ENCODE measurements at regions not wholly inside any gene's neighbourhood (a gene's known extent, or its start where the extent isn't known, plus 50 kb on each side); places are given as distances from the start of the nearest gene placed in this dataset.

DNA sequence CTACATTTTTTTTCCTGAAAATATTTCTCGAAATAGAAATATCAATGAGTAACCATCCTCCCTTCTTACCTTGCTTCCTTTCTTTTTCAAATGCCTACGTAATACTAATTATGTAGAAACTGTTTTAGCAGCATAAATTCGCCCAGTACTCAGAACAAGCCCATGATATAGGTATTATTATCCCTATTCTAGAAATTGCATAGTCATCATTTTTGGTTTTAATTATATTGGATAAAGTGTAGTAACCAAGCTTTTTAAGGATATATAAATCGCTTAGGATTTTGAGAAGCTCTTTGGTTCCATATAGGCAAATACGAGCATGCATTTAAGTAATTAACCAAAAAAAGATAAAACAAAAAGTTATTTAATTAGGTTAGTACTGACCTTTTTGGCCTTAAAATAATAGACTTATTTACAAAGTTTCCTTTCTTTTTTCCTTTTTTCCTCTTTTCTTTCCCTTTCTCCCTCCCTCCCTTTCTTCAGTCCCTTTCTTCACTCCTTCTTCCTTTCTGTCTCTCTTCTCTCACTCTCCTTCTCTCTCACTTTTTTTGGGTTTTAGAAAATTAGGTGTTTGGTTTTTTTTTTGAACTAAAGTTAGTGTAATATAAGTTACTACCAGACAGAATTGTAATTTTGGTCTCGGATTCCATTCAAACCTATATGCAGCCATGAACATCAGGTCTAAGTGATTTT, 457.7 kb downstream of the RFPL4B start:
- TF ChIP-seq CTCF (conservative IDR thresholded peaks at IDR 0.05), result no peak
- no peak for TF ChIP-seq ZFX (IDR thresholded peaks at IDR 0.05)

DNA sequence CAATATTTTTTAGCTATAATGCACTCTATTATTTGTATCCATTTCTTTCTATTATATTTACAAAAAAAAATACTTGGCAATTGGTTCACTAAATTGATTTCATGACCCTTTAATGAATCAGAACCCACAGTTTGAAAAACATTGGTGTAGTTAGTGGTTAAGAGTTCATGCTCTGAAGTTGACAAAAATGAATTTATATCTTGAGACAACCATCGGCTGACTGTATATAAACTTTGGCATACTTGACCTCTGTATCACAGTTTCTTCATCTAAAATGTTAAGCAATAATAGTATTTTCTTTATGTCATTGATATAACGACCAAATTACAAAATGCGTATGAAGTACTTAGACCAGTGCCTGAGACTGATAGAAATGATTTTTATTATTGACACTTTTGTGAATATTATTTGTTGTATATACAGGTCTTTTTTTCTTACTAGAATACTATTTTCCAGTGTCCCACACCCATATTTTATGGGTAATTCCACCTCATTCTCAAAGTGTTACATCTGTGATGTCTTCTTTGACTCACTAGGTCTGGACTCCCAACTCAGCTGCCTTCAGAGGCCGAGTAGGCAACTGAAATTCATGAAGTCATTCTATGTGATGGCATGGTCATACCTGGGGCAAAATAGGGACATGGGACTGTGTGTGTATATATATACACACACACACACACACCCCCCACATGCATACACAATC, 459.2 kb downstream of the RFPL4B start:
- no peak for TF ChIP-seq CTCF (conservative IDR thresholded peaks at IDR 0.05)
- TF ChIP-seq ZFX (IDR thresholded peaks at IDR 0.05), result no peak
- H3K27ac ChIP-seq, result no peak overlapping the region

More for the DNA sequence above, 457.7 kb downstream of the RFPL4B start:
- no peak overlapping the region for H3K27ac ChIP-seq

- no peak overlapping the region for H3K27ac ChIP-seq
- no peak for TF ChIP-seq CTCF (conservative IDR thresholded peaks at IDR 0.05)
- no peak for TF ChIP-seq ZFX (IDR thresholded peaks at IDR 0.05)
Measured at GRCh38 chr6:112821476-112821875, 474.3 kb downstream of the RFPL4B start.

GRCh38 chr6:112822769-112823168, 475.6 kb downstream of the RFPL4B start:
- H3K27ac ChIP-seq, result no peak overlapping the region
- TF ChIP-seq ZFX (IDR thresholded peaks at IDR 0.05) (no peak), CTCF (conservative IDR thresholded peaks at IDR 0.05) (no peak)

- H3K27ac ChIP-seq, result no peak overlapping the region
- TF ChIP-seq ZFX (IDR thresholded peaks at IDR 0.05) (no peak), CTCF (conservative IDR thresholded peaks at IDR 0.05) (no peak)
Measured at GRCh38 chr6:112827793-112828192, 480.7 kb downstream of the RFPL4B start.

GRCh38 chr6:112831022-112831421, 483.9 kb downstream of the RFPL4B start:
- TF ChIP-seq ZFX (IDR thresholded peaks at IDR 0.05) (no peak), CTCF (conservative IDR thresholded peaks at IDR 0.05) (no peak)

DNA sequence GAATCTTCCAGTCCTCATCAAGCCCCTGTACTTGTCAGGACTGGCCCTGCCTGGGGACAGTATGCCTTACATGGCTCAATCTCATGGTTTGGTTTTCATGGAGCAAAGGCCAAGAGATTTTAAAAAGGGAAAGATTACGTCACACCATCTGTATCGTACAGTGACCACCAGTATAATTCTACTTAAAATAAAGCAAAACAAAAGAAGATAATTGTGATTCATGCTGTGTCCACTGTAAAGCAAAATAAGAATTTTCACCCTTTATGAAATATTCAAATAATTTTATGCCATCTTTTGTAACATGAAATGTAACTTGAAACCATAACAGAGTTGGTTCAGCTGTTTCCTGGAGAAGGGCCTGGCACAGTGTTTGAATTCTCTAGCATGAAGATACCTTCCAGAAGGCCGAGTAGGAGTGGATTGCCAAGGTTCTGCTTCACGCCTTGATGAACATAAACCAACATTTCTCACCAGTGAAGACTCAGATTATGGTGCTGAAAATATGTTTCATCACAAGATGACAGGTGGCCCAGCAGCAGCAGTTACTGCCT, 486.5 kb downstream of the RFPL4B start:
- TF ChIP-seq CTCF (conservative IDR thresholded peaks at IDR 0.05) (no peak), ZFX (IDR thresholded peaks at IDR 0.05) (no peak)
- H3K27ac ChIP-seq, result no peak overlapping the region

More at GRCh38 chr6:112831022-112831421, 483.9 kb downstream of the RFPL4B start:
- no peak overlapping the region for H3K27ac ChIP-seq

All from C4-2B (cell line).